ENCODE measurements at regions not wholly inside any gene's neighbourhood (a gene's known extent, or its start where the extent isn't known, plus 50 kb on each side); places are given as distances from the start of the nearest gene placed in this dataset.

- no peak for DNase-seq
- Histone ChIP-seq H3K27ac (no peak overlapping the region), H3K4me3 (ENCODE audit: low read depth, low read length) (no peak overlapping the region), H3K27me3 (replicated peaks) (no peaks in the 10 kb centered on the region), H3K36me3 (replicated peaks) (no peaks in the 10 kb centered on the region)
- no peak for TF ChIP-seq CTCF (IDR thresholded peaks at IDR 0.05; ENCODE audit: low read depth, low read length, missing control alignments)
- in situ Hi-C loops (cut with HindIII; ENCODE audit: low pct_ligation_motif_present, low sequenced_read_pairs), result no loop called here
Measured at GRCh38 chr18:47726550-47726949, 203.9 kb downstream of the SMAD2 start.

- no peak for DNase-seq
Measured at GRCh38 chr18:47725656-47726055, 204.8 kb downstream of the SMAD2 start.

GRCh38 chr18:47724186-47724975 lies 206.1 kb downstream of the SMAD2 start:
- Histone ChIP-seq H3K4me3 (ENCODE audit: low read depth, low read length) (no peak overlapping the region), H3K27ac (no peak overlapping the region), H3K27me3 (replicated peaks) (no peaks in the 10 kb centered on the region), H3K36me3 (replicated peaks) (no peaks in the 10 kb centered on the region)
- no peak for DNase-seq
- in situ Hi-C loops (cut with HindIII; ENCODE audit: low pct_ligation_motif_present, low sequenced_read_pairs), result no loop called here
- TF ChIP-seq CTCF (IDR thresholded peaks at IDR 0.05; ENCODE audit: low read depth, low read length, missing control alignments), result no peak

More at GRCh38 chr18:47725656-47726055, 204.8 kb downstream of the SMAD2 start:
- TF ChIP-seq CTCF (IDR thresholded peaks at IDR 0.05; ENCODE audit: low read depth, low read length, missing control alignments), result no peak
- Histone ChIP-seq H3K4me3 (ENCODE audit: low read depth, low read length) (no peak overlapping the region), H3K27me3 (replicated peaks) (no peaks in the 10 kb centered on the region), H3K36me3 (replicated peaks) (no peaks in the 10 kb centered on the region), H3K27ac (no peak overlapping the region)
- in situ Hi-C loops (cut with HindIII; ENCODE audit: low pct_ligation_motif_present, low sequenced_read_pairs), result no loop called here

GRCh38 chr18:47721876-47722275 lies 208.6 kb downstream of the SMAD2 start:
- Histone ChIP-seq H3K27ac (no peak overlapping the region), H3K4me3 (ENCODE audit: low read depth, low read length) (no peak overlapping the region), H3K36me3 (replicated peaks) (no peaks in the 10 kb centered on the region), H3K27me3 (replicated peaks) (no peaks in the 10 kb centered on the region)
- no peak for TF ChIP-seq CTCF (IDR thresholded peaks at IDR 0.05; ENCODE audit: low read depth, low read length, missing control alignments)
- in situ Hi-C loops (cut with HindIII; ENCODE audit: low pct_ligation_motif_present, low sequenced_read_pairs), result no loop called here
- no peak for DNase-seq

GRCh38 chr18:47720741-47721140 lies 209.7 kb downstream of the SMAD2 start:
- in situ Hi-C loops (cut with HindIII; ENCODE audit: low pct_ligation_motif_present, low sequenced_read_pairs), result no loop called here
- no peaks in the 10 kb centered on the region for H3K27me3 ChIP-seq (replicated peaks)
- no peaks in the 10 kb centered on the region for H3K36me3 ChIP-seq (replicated peaks)
- no peak overlapping the region for H3K4me3 ChIP-seq (ENCODE audit: low read depth, low read length)
- DNase-seq, result no peak
- H3K27ac ChIP-seq, result no peak overlapping the region
- TF ChIP-seq CTCF (IDR thresholded peaks at IDR 0.05; ENCODE audit: low read depth, low read length, missing control alignments), result no peak
